K562 (cell line): ENCODE measurements at regions not wholly inside any gene's neighbourhood (a gene's known extent, or its start where the extent isn't known, plus 50 kb on each side); places are given as distances from the start of the nearest gene placed in this dataset.

ENCODE experiments used
- ATAC-seq: fragments of 200-7000 bp; cut with Tn5 transposase; 3 replicates; pipeline ENCODE4 v1.9.1; 2020; ENCODE audit warnings: moderate library complexity
- BruUV-seq: library from RNA; stranded (reverse); fragments of 400-500 nt; replicated peaks from 2 replicates; lab custom pipeline; 2021; lab: Mats Ljungman, UMichigan
- CTCF ChIA-PET: fragments of 300-600 bp; formaldehyde crosslinking; extraction: SDS; loops from one replicate; lab custom pipeline; 2021; ENCODE audit warnings: low intra/inter-chr PET ratio; lab: Yijun Ruan, JAX
- POLR2A ChIA-PET: fragments of 300-600, 350-650 bp; sonication (Branson Sonifier 250); formaldehyde crosslinking; extraction: SDS; loops from one replicate; lab custom pipeline; 2021; ENCODE audit warnings: antibody characterized with exemption, inconsistent platforms; lab: Yijun Ruan, JAX
- DNase-seq, 4 experiments: peaks; one replicate each; pipeline versions ENCODE4 v3.0.0 to v3.0.0-alpha.2; 2011 to 2018; ENCODE audit warnings: low spot score in 3 of 4, mixed read lengths in 3 of 4; ENCODE audit errors: extremely low read depth in 1 of 4
- FAIRE-seq: peaks from 2 replicates; lab custom pipeline; 2011; peaks lifted over from hg19 to GRCh38; lab: Jason Lieb, UNC
- H2AFZ ChIP-seq: 2 replicates; pipeline ENCODE4 v1.6.0; 2011; ENCODE audit warnings: low read depth, low read length, control low read depth, inconsistent platforms
- H3K27ac ChIP-seq: fragments of 200-600 bp; 3 replicates; pipeline ENCODE4 v1.8.0; 2011; ENCODE audit warnings: low read depth, mild to moderate bottlenecking, control low read depth, inconsistent platforms, low read length, moderate library complexity, mixed read lengths; ENCODE audit errors: extremely low read depth
- H3K27me3 ChIP-seq, 2 experiments: fragments of 300-600 bp in 1 of 2; 2 replicates in 1 of 2; 3 replicates in 1 of 2; pipeline versions ENCODE4 v1.6.0 to v1.8.0; 2011; ENCODE audit warnings: inconsistent platforms in 2 of 2, low read length in 2 of 2, mild to moderate bottlenecking in 1 of 2, mixed read lengths in 1 of 2, moderate library complexity in 1 of 2; ENCODE audit not compliant: control insufficient read depth in 2 of 2, insufficient read depth in 2 of 2
- H3K36me3 ChIP-seq: fragments of 300-600 bp; 3 replicates; pipeline ENCODE4 v1.8.0; 2011; ENCODE audit warnings: mild to moderate bottlenecking, low read length, inconsistent platforms; ENCODE audit not compliant: control insufficient read depth, insufficient read depth
- H3K4me1 ChIP-seq, 2 experiments: fragments of 200-600 bp in 1 of 2; replicated peaks in 1 of 2; 2 replicates in 1 of 2; 3 replicates in 1 of 2; pipeline versions ENCODE4 v1.5.1 to v1.8.0; 2011; ENCODE audit warnings: inconsistent platforms in 2 of 2, low read length in 2 of 2, mild to moderate bottlenecking in 1 of 2, mixed read lengths in 1 of 2, moderate library complexity in 1 of 2; ENCODE audit not compliant: control insufficient read depth in 2 of 2, insufficient read depth in 2 of 2
- H3K4me2 ChIP-seq: 2 replicates; pipeline ENCODE4 v1.6.1; 2011; ENCODE audit warnings: low read length, control low read depth, inconsistent platforms, mixed read lengths; ENCODE audit not compliant: insufficient read depth
- H3K4me3 ChIP-seq: fragments of 200-600 bp; sonication (generic), shearing (Covaris generic); 2 replicates; pipeline ENCODE4 v1.5.1; 2016; ENCODE audit warnings: control low read depth, inconsistent platforms
- H3K79me2 ChIP-seq: fragments of 200-600 bp; 3 replicates; pipeline ENCODE4 v1.8.0; 2011; ENCODE audit warnings: low read length, inconsistent platforms; ENCODE audit not compliant: control insufficient read depth, insufficient read depth
- H3K9ac ChIP-seq, 2 experiments: 2 replicates each; pipeline versions ENCODE4 v1.6.0 to v1.6.1; 2011; ENCODE audit warnings: low read depth in 2 of 2, low read length in 2 of 2, control low read depth in 1 of 2, inconsistent platforms in 1 of 2, mild to moderate bottlenecking in 1 of 2, mixed read lengths in 1 of 2; ENCODE audit not compliant: insufficient read depth in 1 of 2
- H3K9me1 ChIP-seq: one replicate; pipeline ENCODE4 v1.6.0; 2011; ENCODE audit warnings: inconsistent platforms, mild to moderate bottlenecking, low read length, moderate library complexity; ENCODE audit not compliant: control insufficient read depth, insufficient read depth
- H3K9me3 ChIP-seq: replicated peaks from 2 replicates; pipeline ENCODE4 v1.5.1; 2011; ENCODE audit warnings: low read depth, low read length, inconsistent platforms; ENCODE audit not compliant: control insufficient read depth, insufficient read depth
- H4K20me1 ChIP-seq: replicated peaks from 2 replicates; pipeline ENCODE4 v1.6.1; 2011; ENCODE audit warnings: low read length, inconsistent platforms, mixed read lengths; ENCODE audit not compliant: control insufficient read depth, insufficient read depth
- ETV5 ChIP-seq: sonication (generic); formaldehyde crosslinking; IDR thresholded peaks from 2 replicates; pipeline ENCODE4 v1.4.0; 2020; ENCODE audit warnings: low read depth, mild to moderate bottlenecking, missing genetic modification reagents
- FOXJ3 ChIP-seq: sonication (generic); formaldehyde crosslinking; IDR thresholded peaks from 2 replicates; pipeline ENCODE4 v1.4.0; 2020; ENCODE audit warnings: mild to moderate bottlenecking, missing genetic modification reagents
- FOXM1 ChIP-seq, 2 experiments: fragments of 450-650 bp in 1 of 2; sonication (generic) in 1 of 2; formaldehyde crosslinking in 1 of 2; IDR thresholded peaks; 2 replicates each; pipeline versions ENCODE4 v1.6.1 to v1.9.0; 2017 to 2022; ENCODE audit warnings: low read depth in 2 of 2, mild to moderate bottlenecking in 2 of 2, missing genetic modification reagents in 1 of 2, moderate library complexity in 1 of 2
- POLR3A ChIP-seq: IDR thresholded peaks from 2 replicates; pipeline ENCODE4 v1.6.1; 2011; ENCODE audit warnings: borderline replicate concordance, mild to moderate bottlenecking, moderate library complexity; ENCODE audit not compliant: insufficient read length, insufficient read depth; ENCODE audit errors: extremely low read depth
- PRPF4 ChIP-seq: fragments of 200-400 bp; formaldehyde crosslinking; IDR thresholded peaks from one replicate; pipeline ENCODE4 v1.6.1; 2017; ENCODE audit warnings: low read length, low read depth, mild to moderate bottlenecking; ENCODE audit not compliant: insufficient read depth, poor library complexity, severe bottlenecking
- ZC3H8 ChIP-seq: fragments of 450-650 bp; IDR thresholded peaks from 2 replicates; pipeline ENCODE4 v1.6.1; 2017
- ZNF766 ChIP-seq: fragments of 200-800 bp; sonication (Bioruptor generic); conservative IDR thresholded peaks from 2 replicates; pipeline ENCODE4 v1.6.1; 2016; ENCODE audit warnings: missing genetic modification characterization, missing compliant biosample characterization
- WGBS: fragments of 100-300 bp; shearing (Covaris generic); methylation state at CpG from one replicate; pipeline ENCODE4 v1.1.6; 2016; ENCODE audit warnings: low coverage, mixed read lengths; ENCODE audit not compliant: insufficient coverage; ENCODE audit errors: missing lambda C conversion rate; 5-methylcytosine and 5-hydroxymethylcytosine counted together
- in situ Hi-C: fragments of 300-500 bp; cut with MboI; formaldehyde crosslinking; loops from 4 replicates; pipeline ENCODE4 v1.15.0; 2018; ENCODE audit warnings: inconsistent platforms, mixed read lengths
- intact Hi-C: fragments of 100-400 bp; cut with micrococcal nuclease; formaldehyde crosslinking; loops from 2 replicates; pipeline ENCODE4 v1.14.2; 2022

- TF ChIP-seq ETV5 (CRISPR knock-in tag) (no peak), ZC3H8 (no peak), ZNF766 (CRISPR knock-in tag) (no peak), POLR3A (no peak), FOXJ3 (no peak), FOXM1 (IDR thresholded peaks at IDR 0.05; ENCODE audit: low read depth) (no peak), FOXM1 (CRISPR knock-in tag; IDR thresholded peaks at IDR 0.05; ENCODE audit: low read depth) (no peak), PRPF4 (no peak)
- WGBS, result 9% methylated on average over 11 of the region's 11 CpGs
- Histone ChIP-seq H4K20me1 (no peaks in the 10 kb centered on the region), H3K36me3 (no peaks in the 10 kb centered on the region), H2AFZ (no peak overlapping the region), H3K9me3 (no peaks in the 10 kb centered on the region), H3K79me2 (no peaks in the 10 kb centered on the region), H3K4me3 (no peak overlapping the region), H3K27me3 (peaks cover 15 to 31% of the 10 kb centered on the region in 2 experiments), H3K4me1 (no peaks in the 10 kb centered on the region), H3K27ac (no peak overlapping the region), H3K9ac (no peak overlapping the region), H3K4me2 (no peak overlapping the region), H3K9me1 (no peaks in the 10 kb centered on the region)
- intact Hi-C loops (no loop called here), in situ Hi-C loops (no loop called here)
- ATAC-seq (no peak), FAIRE-seq (no peak), DNase-seq (no peak)
- BruUV-seq, result no TSS peak
- POLR2A ChIA-PET, result interaction anchor here (0.9 kb wide), 2 partner anchors 16 to 147 kb away, joined by 3 to 5 read pairs; no protein-coding TSS in a partner anchor
- CTCF ChIA-PET, result no interaction called here
Observed at GRCh38 chr7:50184271-50184990, 91.4 kb upstream of the ZPBP start.
